NB4 (cell line): ENCODE measurements at regions not wholly inside any gene's neighbourhood (a gene's known extent, or its start where the extent isn't known, plus 50 kb on each side); places are given as distances from the start of the nearest gene placed in this dataset.

Experiments
- CTCF ChIP-seq: IDR thresholded peaks from one replicate; pipeline ENCODE4 v1.5.1; 2012; ENCODE audit warnings: low read depth, low read length
- POLR2A ChIP-seq: IDR thresholded peaks from 2 replicates; pipeline ENCODE4 v1.6.1; 2011; ENCODE audit warnings: mild to moderate bottlenecking; ENCODE audit not compliant: insufficient read length; ENCODE audit errors: extremely low read depth

GRCh38 chr18:29313312-29313711 lies 1136.4 kb upstream of the CDH2 start:
- TF ChIP-seq CTCF = no peak
- TF ChIP-seq POLR2A = no peak
